ENCODE measurements at regions not wholly inside any gene's neighbourhood (a gene's known extent, or its start where the extent isn't known, plus 50 kb on each side); places are given as distances from the start of the nearest gene placed in this dataset.
"Not testable (repeated sequence)": the region's sequence is repeated elsewhere in the genome, so short reads cannot be mapped to it uniquely, and the experiment has no call there.

DNA sequence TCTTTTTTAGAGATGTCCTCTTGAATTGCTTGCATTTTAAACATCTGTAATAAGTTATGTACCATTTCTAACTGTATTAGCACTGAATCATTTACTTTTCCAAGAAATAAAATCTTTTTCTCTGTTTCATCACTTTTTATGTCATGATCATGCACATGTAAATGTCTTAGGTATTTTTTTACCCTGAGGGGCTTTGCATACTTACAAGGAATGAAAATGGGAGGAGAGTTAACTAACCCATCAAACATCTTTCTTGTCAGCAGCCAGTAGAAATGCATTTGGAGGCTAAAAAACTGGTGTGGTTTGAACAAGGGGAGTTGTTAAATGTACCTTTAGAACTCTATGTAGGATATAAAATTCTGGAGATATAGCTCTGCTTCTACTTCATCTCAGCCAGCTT, 1080.3 kb downstream of the GALC start:
- no peak overlapping the region for H3K4me3 ChIP-seq (ENCODE audit: low read depth, low read length)
- DNase-seq (ENCODE audit: low read depth), result no peak
- TF ChIP-seq, protein P1, sequence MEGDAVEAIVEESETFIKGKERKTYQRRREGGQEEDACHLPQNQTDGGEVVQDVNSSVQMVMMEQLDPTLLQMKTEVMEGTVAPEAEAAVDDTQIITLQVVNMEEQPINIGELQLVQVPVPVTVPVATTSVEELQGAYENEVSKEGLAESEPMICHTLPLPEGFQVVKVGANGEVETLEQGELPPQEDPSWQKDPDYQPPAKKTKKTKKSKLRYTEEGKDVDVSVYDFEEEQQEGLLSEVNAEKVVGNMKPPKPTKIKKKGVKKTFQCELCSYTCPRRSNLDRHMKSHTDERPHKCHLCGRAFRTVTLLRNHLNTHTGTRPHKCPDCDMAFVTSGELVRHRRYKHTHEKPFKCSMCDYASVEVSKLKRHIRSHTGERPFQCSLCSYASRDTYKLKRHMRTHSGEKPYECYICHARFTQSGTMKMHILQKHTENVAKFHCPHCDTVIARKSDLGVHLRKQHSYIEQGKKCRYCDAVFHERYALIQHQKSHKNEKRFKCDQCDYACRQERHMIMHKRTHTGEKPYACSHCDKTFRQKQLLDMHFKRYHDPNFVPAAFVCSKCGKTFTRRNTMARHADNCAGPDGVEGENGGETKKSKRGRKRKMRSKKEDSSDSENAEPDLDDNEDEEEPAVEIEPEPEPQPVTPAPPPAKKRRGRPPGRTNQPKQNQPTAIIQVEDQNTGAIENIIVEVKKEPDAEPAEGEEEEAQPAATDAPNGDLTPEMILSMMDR (IDR thresholded peaks at IDR 0.05; ENCODE audit: insufficient read depth, low read depth, low read length), result no peak

DNA sequence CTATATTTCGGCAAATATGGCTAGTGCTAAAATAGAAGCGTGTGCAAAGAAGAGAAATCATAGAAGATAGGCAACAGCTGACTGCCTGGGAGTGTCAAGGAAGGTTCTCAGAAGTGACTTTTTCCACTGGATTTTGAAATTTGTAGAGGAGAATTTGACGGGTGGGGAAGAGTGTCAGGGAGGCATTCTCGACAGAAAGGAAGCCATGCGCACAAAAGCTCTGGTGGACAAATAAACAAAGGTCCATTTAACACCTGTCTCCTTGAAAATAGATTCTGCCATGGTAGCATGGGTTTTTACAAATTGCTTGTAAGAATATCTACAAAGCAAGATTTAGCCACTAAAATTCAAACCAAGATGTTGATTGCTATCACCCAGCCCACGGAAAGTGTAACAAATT, 1081.5 kb downstream of the GALC start:
- no peak for DNase-seq (ENCODE audit: low read depth)
- TF ChIP-seq, protein P1 (IDR thresholded peaks at IDR 0.05; ENCODE audit: insufficient read depth, low read depth, low read length), result no peak
- H3K4me3 ChIP-seq (ENCODE audit: low read depth, low read length), result no peak overlapping the region

DNA sequence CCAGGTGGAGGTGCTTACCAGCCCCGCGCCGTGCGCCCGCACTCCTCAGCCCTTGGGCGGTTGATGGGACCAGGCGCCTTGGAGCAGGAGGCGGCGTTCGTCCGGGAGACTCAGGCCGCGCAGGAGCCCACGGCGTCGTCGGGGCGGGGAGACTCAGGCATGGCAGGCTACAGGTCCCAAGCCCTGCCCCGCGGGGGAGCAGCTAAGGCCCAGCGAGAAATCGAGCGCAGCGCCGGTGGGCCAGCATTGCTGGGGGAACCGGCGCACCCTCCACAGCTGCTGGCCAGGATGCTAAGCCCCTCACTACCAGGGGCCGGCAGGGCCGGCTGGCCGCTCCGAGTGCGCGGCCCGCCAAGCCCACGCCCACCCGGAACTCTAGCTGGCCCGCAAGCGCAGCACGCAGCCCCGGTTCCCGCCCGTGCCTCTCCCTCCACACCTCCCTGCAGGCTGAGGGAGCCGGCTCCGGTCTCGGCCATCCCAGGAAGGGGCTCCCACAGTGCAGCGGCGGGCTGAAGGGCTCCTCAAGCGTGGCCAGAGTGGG, 1087.5 kb downstream of the GALC start:
- DNase-seq (ENCODE audit: low read depth); H3K4me3 ChIP-seq (ENCODE audit: low read depth, low read length): not testable (repeated sequence)

DNA sequence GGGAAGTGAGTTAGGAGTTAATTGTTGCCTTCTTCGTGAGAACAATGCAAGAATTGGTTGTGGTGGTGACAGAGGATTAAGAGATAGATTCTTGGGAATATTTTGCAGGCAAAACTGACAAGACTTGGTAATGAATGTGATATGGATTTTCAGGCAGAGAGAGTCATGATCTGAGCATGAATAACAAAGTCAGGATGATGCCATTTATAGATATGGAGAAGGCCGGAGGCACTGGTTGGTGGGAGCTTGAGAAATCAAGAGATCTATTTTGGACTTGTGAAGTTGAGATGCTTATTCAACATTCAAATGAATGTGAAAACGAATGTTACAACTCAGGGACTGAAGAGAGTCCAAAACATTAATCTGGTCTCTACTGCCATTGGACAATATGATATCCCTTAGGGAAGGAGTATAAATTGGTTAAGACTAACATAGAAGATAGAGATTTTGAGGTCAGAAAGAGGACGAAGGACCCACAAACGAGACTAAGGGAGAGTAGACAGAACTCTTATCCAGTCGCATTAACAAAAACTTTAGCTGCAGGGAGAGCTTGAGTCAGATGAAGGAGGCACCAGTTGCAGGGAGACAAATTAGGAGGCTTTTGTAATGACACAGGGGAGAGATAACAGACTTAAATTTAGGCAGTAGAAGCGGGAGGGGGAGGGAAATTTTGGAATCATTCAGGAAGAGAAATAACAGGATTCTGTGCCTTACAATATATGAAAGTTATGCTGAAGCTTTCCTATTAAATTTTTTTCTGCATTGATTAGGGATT, 1090.6 kb downstream of the GALC start:
- H3K4me3 ChIP-seq (ENCODE audit: low read depth, low read length), result no peak overlapping the region
- TF ChIP-seq, protein P1 (IDR thresholded peaks at IDR 0.05; ENCODE audit: insufficient read depth, low read depth, low read length), result no peak
- DNase-seq (ENCODE audit: low read depth), result no peak

DNA sequence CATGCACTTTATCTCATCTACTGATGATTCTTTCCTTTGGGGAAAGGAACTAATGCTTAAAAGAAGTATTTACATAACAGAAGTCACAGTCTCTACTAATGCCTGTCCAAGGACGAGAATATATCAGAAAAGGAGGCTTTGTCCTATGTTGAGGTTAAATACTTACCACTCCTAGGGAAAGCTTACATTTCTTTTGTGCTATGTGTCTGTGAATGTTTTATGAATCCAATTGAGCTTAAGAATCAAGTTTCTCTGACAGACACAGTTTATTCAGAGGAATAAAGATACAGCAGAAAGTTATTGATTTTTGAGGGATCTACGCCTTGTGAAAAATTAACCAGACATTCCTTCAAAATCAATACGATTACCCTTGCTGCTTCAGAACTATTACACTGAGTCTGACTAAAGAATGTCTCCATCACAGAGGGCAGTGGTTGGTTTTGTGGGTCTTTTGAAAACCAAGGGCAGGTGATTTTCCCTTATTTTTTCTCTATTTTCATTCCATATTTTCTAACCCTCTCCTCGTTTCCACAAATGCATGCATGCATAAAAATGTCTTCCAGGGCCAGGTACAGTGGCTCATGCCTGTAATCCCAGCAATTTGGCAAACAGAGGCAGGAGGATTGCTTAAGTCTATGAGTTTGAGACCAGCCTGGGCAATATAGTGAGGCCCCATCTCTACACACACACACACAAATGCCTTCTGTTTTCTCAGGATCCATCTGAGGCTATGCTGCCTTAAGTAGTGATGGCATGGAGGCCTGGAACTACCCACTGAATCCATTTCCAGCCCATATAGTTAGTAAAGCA, 1095.1 kb downstream of the GALC start:
- DNase-seq (ENCODE audit: low read depth), result no peak
- H3K4me3 ChIP-seq (ENCODE audit: low read depth, low read length), result no peak overlapping the region
- TF ChIP-seq, protein P1 (IDR thresholded peaks at IDR 0.05; ENCODE audit: insufficient read depth, low read depth, low read length), result no peak

DNA sequence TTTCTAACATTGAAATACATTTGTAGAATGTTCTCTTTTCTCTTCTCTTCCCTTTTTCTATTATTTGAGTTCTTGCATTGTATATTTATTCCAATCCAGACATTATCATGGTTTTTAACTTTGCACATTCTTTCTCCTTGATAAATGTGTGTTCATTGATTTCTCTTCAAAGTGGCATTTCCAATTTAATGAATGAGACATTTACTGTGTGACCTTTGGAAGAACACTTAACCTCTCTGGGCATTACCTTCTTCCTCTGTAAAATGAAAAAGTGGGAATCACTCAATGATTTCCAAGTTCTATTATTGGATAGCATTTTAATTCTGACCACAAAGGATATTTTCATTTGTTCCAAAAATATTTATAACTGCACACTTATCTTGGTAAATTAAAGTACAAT, 1095.8 kb downstream of the GALC start:
- H3K4me3 ChIP-seq (ENCODE audit: low read depth, low read length), result no peak overlapping the region
- no peak for DNase-seq (ENCODE audit: low read depth)
- TF ChIP-seq, protein P1 (IDR thresholded peaks at IDR 0.05; ENCODE audit: insufficient read depth, low read depth, low read length), result no peak

DNA sequence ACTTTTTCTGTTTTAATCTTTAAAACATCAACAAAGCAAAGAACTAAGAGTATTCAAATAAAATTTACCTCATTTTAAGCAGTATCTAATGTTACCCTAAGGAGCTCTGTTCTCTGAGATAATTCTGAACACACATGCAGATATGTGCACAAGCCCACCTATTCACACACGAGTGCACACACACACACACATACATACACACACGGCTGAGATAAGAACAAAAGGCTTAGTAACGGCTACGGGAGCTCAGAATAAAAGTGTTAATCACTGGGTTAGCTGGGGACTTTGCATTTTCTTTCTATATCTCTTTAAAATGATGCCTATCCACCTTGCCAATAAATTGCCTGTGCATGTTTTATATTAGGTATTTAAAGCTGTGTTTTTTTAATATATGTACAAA, 1096.3 kb downstream of the GALC start:
- no peak overlapping the region for H3K4me3 ChIP-seq (ENCODE audit: low read depth, low read length)
- TF ChIP-seq, protein P1 (IDR thresholded peaks at IDR 0.05; ENCODE audit: insufficient read depth, low read depth, low read length), result no peak
- no peak for DNase-seq (ENCODE audit: low read depth)

Measured in fibroblast of villous mesenchyme (primary cell).